ENCODE measurements at regions not wholly inside any gene's neighbourhood (a gene's known extent, or its start where the extent isn't known, plus 50 kb on each side); places are given as distances from the start of the nearest gene placed in this dataset.

GRCh38 chr7:66430164-66430545, 198.5 kb upstream of the KCTD7 start:
- TF ChIP-seq CTCF (IDR thresholded peaks at IDR 0.05) = no peak
- no peak for TF ChIP-seq POLR2A (IDR thresholded peaks at IDR 0.05)
